OCI-LY1 (cell line): ENCODE measurements at regions not wholly inside any gene's neighbourhood (a gene's known extent, or its start where the extent isn't known, plus 50 kb on each side); places are given as distances from the start of the nearest gene placed in this dataset.

Source experiments
- EZH2 ChIP-seq: fragments of 200-600 bp; sonication (generic), shearing (Covaris generic); IDR thresholded peaks from 2 replicates; pipeline ENCODE4 v1.8.0; 2017; ENCODE audit warnings: borderline replicate concordance, mixed run types, mild to moderate bottlenecking, antibody characterized with exemption, low read length, moderate library complexity, mixed read lengths
- TF ChIP-seq, protein P1 (sequence below): fragments of 200-600 bp; sonication (generic), shearing (Covaris generic); IDR thresholded peaks from 2 replicates; pipeline ENCODE4 v1.5.1; 2017; ENCODE audit warnings: mild to moderate bottlenecking, antibody characterized with exemption, low read length, moderate library complexity, mixed read lengths

DNA sequence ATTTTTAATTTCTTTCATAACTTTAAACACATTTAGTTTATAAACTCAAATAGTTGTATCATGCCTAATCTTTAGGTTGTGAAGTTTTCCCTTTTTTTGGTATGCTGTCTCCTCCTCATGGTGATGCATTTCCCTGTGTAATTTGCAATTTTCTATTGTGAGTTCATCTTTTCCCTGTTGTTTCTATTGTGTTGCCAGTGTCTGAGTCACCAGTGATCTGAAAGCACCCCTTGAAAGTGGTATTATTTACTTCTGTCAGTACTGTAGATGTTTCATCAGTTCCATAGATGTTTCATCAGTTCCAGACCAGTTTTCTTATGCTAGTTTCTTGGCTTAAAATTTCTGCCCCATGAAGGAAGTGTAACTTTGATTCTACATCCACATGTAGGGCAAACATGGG lies 80.6 kb downstream of the OXSM start:
- TF ChIP-seq, protein P1, sequence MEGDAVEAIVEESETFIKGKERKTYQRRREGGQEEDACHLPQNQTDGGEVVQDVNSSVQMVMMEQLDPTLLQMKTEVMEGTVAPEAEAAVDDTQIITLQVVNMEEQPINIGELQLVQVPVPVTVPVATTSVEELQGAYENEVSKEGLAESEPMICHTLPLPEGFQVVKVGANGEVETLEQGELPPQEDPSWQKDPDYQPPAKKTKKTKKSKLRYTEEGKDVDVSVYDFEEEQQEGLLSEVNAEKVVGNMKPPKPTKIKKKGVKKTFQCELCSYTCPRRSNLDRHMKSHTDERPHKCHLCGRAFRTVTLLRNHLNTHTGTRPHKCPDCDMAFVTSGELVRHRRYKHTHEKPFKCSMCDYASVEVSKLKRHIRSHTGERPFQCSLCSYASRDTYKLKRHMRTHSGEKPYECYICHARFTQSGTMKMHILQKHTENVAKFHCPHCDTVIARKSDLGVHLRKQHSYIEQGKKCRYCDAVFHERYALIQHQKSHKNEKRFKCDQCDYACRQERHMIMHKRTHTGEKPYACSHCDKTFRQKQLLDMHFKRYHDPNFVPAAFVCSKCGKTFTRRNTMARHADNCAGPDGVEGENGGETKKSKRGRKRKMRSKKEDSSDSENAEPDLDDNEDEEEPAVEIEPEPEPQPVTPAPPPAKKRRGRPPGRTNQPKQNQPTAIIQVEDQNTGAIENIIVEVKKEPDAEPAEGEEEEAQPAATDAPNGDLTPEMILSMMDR, result no peak
- TF ChIP-seq EZH2, result no peak
